Trophoblast cell (in vitro differentiated cells and primary cell): ENCODE measurements at regions not wholly inside any gene's neighbourhood (a gene's known extent, or its start where the extent isn't known, plus 50 kb on each side); places are given as distances from the start of the nearest gene placed in this dataset.

Source experiments
- DNase-seq, 2 donors: peaks; one replicate each; pipeline ENCODE4 v3.0.0-alpha.2; 2016
- H2AFZ ChIP-seq: 2 replicates; pipeline ENCODE4 v1.6.1; 2013; ENCODE audit warnings: low read length, moderate library complexity, mild to moderate bottlenecking; ENCODE audit not compliant: insufficient read depth, poor library complexity
- H2AK5ac ChIP-seq: 2 replicates; pipeline ENCODE4 v1.6.1; 2013; ENCODE audit warnings: mild to moderate bottlenecking, low read length
- H2BK120ac ChIP-seq: 2 replicates; pipeline ENCODE4 v1.6.1; 2013; ENCODE audit warnings: low read length, mild to moderate bottlenecking, moderate library complexity; ENCODE audit not compliant: insufficient read depth, poor library complexity
- H2BK12ac ChIP-seq: 2 replicates; pipeline ENCODE4 v1.6.1; 2013; ENCODE audit warnings: mild to moderate bottlenecking, low read length, moderate library complexity
- H2BK5ac ChIP-seq: 2 replicates; pipeline ENCODE4 v1.6.1; 2013; ENCODE audit warnings: low read length, low read depth, moderate library complexity, mild to moderate bottlenecking; ENCODE audit not compliant: poor library complexity
- H3K14ac ChIP-seq: 2 replicates; pipeline ENCODE4 v1.6.1; 2013; ENCODE audit warnings: mild to moderate bottlenecking, low read length
- H3K18ac ChIP-seq: 2 replicates; pipeline ENCODE4 v1.6.1; 2013; ENCODE audit warnings: mild to moderate bottlenecking, low read length
- H3K23ac ChIP-seq: 2 replicates; pipeline ENCODE4 v1.6.1; 2013; ENCODE audit warnings: low read length
- H3K27ac ChIP-seq: 2 replicates; pipeline ENCODE4 v1.5.1; 2013; ENCODE audit warnings: low read depth, mild to moderate bottlenecking, inconsistent platforms, low read length, moderate library complexity
- H3K27me3 ChIP-seq: 2 replicates; pipeline ENCODE4 v1.6.1; 2013; ENCODE audit warnings: inconsistent platforms, mild to moderate bottlenecking, low read length, moderate library complexity; ENCODE audit not compliant: insufficient read depth
- H3K36me3 ChIP-seq, 2 experiments: 1 replicate in 1 of 2; 2 replicates in 1 of 2; pipeline ENCODE4 v1.6.1; 2013; ENCODE audit warnings: low read length in 2 of 2, mild to moderate bottlenecking in 2 of 2, moderate library complexity in 1 of 2; ENCODE audit not compliant: insufficient read depth in 2 of 2, control insufficient read depth in 1 of 2
- H3K4ac ChIP-seq: 2 replicates; pipeline ENCODE4 v1.6.1; 2013; ENCODE audit warnings: low read depth, mild to moderate bottlenecking, low read length, moderate library complexity
- H3K4me1 ChIP-seq, 2 experiments: 1 replicate in 1 of 2; 2 replicates in 1 of 2; pipeline ENCODE4 v1.6.1; 2013; ENCODE audit warnings: low read length in 2 of 2, mild to moderate bottlenecking in 2 of 2, moderate library complexity in 1 of 2; ENCODE audit not compliant: insufficient read depth in 2 of 2, control insufficient read depth in 1 of 2
- H3K4me2 ChIP-seq: 2 replicates; pipeline ENCODE4 v1.6.1; 2013; ENCODE audit warnings: inconsistent platforms, mild to moderate bottlenecking, low read length, moderate library complexity
- H3K4me3 ChIP-seq: 2 replicates; pipeline ENCODE4 v1.5.1; 2013; ENCODE audit warnings: mild to moderate bottlenecking, low read depth, low read length, inconsistent platforms
- H3K79me1 ChIP-seq: one replicate; pipeline ENCODE4 v1.6.1; 2013; ENCODE audit warnings: low read length
- H3K79me2 ChIP-seq: 2 replicates; pipeline ENCODE4 v1.6.1; 2013; ENCODE audit warnings: low read length, mild to moderate bottlenecking; ENCODE audit not compliant: control insufficient read depth, insufficient read depth, poor library complexity
- H3K9ac ChIP-seq: 2 replicates; pipeline ENCODE4 v1.6.1; 2013; ENCODE audit warnings: mild to moderate bottlenecking, low read length
- H3K9me3 ChIP-seq: 2 replicates; pipeline ENCODE4 v1.6.1; 2013; ENCODE audit warnings: low read depth, mild to moderate bottlenecking, control low read depth, inconsistent platforms, low read length; ENCODE audit not compliant: insufficient read depth
- H4K12ac ChIP-seq: 2 replicates; pipeline ENCODE4 v1.6.1; 2013; ENCODE audit warnings: low read depth, mild to moderate bottlenecking, low read length, moderate library complexity
- H4K8ac ChIP-seq: 2 replicates; pipeline ENCODE4 v1.6.1; 2013; ENCODE audit warnings: low read depth, mild to moderate bottlenecking, low read length, moderate library complexity
- H4K91ac ChIP-seq: one replicate; pipeline ENCODE4 v1.6.1; 2013; ENCODE audit warnings: low read depth, mild to moderate bottlenecking, low read length, moderate library complexity
- WGBS: extraction: QIAGEN DNeasy Blood & Tissue Kit; methylation state at CpG from one replicate; pipeline ENCODE4 v1.1.7; 2013; ENCODE audit warnings: missing lambda C conversion rate; ENCODE audit not compliant: insufficient read length, insufficient coverage; ENCODE audit errors: extremely low coverage; 5-methylcytosine and 5-hydroxymethylcytosine counted together

DNA sequence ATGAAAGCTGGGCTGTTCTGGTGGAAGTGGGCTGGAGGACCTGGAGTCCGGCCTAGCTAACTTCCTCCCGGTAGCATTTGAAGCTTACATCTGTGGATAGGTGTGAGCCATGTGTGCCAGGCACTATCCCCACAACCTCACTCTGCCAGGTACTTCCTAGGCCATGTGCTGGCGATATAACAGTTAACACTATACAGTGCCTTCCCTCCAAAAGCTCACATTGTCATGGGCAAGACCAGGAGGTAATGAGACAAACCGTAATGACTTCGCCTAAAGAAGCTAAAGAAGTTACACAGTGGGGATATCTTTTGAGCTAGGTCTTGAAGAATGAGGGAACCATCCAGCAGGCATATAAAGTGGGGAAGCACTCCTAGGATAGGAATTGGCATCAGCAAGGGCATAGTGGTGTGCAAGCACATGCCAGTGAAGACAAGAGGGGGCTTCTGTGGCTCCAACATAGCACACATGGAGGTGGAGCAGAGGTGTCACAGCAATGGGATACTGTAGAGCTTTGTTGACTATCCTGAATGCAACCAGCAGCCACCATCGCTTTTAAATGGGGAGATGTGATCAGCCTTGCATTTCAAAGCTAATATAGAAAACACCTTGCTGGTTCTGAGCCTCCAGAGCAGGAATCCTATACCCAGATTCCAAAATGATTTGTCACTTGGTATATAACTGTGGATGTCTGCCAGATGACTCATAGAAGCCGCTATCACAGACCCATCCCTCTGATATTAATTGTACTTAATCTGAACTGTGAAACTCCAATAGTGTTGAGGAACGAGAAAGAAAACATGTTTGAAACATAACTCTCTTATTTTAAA is 466.3 kb downstream of the LMO4 start:
- Histone ChIP-seq H3K27me3 (no peaks in the 10 kb centered on the region), H2BK5ac (no peak overlapping the region), H2AFZ (no peak overlapping the region), H4K12ac (no peak overlapping the region), H3K9me3 (no peaks in the 10 kb centered on the region), H2AK5ac (no peak overlapping the region), H4K91ac (no peak overlapping the region), H3K18ac (no peak overlapping the region), H2BK12ac (no peak overlapping the region), H3K79me1 (no peaks in the 10 kb centered on the region), H3K4ac (no peak overlapping the region), H3K4me3 (no peak overlapping the region), H3K27ac (no peak overlapping the region), H3K79me2 (no peaks in the 10 kb centered on the region), H3K4me1 (peaks cover 4 to 9% of the 10 kb centered on the region in 2 experiments), H4K8ac (no peak overlapping the region), H2BK120ac (no peak overlapping the region), H3K36me3 (no peaks in the 10 kb centered on the region), H3K9ac (no peak overlapping the region), H3K14ac (no peak overlapping the region), H3K23ac (no peak overlapping the region), H3K4me2 (no peak overlapping the region)
- WGBS = no CpG with 5 or more reads among the region's 8 CpGs
- peak; percentile 23 to 64 for DNase-seq

DNA sequence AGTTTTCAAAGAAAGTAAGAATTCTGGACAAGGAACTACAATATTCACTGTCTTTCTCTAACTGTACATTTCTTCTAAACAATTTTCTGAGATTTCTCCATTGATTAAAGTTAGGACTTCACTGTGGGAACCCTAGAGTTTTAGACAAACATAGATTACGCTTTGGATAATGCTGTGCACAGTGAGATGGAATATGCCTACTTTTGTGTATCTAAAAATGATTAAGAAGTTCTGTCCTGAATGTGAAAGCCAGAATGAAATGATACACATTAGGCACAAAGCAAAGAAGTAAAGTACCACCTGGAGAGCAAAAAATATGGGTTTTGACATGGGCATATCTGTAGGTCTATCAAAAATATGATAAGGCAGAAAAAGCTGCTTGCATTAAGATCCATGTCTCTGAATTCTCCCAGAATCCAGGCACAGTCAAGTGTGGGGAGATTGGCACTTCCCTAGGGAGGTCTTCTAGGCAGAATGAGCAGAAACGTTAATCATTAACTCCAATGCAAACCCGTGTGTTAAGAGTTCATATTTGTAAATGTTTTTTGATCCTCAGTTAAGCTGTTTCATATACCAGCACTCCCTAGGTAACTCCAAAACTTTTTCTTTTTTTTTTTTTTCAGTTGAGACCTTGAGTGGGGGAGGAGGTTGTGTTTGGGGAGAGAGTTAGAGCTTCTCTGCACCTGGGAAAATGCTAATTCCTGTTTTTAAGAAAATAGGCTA is 467.1 kb downstream of the LMO4 start:
- H3K79me2 ChIP-seq = no peaks in the 10 kb centered on the region
- no peak overlapping the region for H3K4me2 ChIP-seq
- WGBS = no CpG with 5 or more reads among the region's 3 CpGs
- no peak overlapping the region for H3K4me3 ChIP-seq
- H3K27ac ChIP-seq = no peak overlapping the region
- no peak for DNase-seq
- peaks cover 4 to 9% of the 10 kb centered on the region in 2 experiments for H3K4me1 ChIP-seq
- H2BK12ac ChIP-seq = no peak overlapping the region
- no peaks in the 10 kb centered on the region for H3K79me1 ChIP-seq
- H3K36me3 ChIP-seq = no peaks in the 10 kb centered on the region
- no peak overlapping the region for H3K4ac ChIP-seq
- H3K9me3 ChIP-seq = no peaks in the 10 kb centered on the region
- no peak overlapping the region for H3K18ac ChIP-seq
- H3K9ac ChIP-seq = no peak overlapping the region
- H4K91ac ChIP-seq = no peak overlapping the region
- H2BK120ac ChIP-seq = no peak overlapping the region
- H4K8ac ChIP-seq = no peak overlapping the region
- no peak overlapping the region for H4K12ac ChIP-seq
- H3K14ac ChIP-seq = no peak overlapping the region
- no peak overlapping the region for H2BK5ac ChIP-seq
- H3K23ac ChIP-seq = no peak overlapping the region
- H3K27me3 ChIP-seq = no peaks in the 10 kb centered on the region
- H2AK5ac ChIP-seq = no peak overlapping the region
- no peak overlapping the region for H2AFZ ChIP-seq

GRCh38 chr1:87796471-87796901 is 467.8 kb downstream of the LMO4 start:
- peak overlapping the region; percentile 28 for H3K9ac ChIP-seq
- no peak overlapping the region for H2AFZ ChIP-seq
- no peaks in the 10 kb centered on the region for H3K79me2 ChIP-seq
- no peaks in the 10 kb centered on the region for H3K9me3 ChIP-seq
- no peaks in the 10 kb centered on the region for H3K79me1 ChIP-seq
- no peak overlapping the region for H3K4me3 ChIP-seq
- H3K36me3 ChIP-seq = no peaks in the 10 kb centered on the region
- no peak overlapping the region for H2AK5ac ChIP-seq
- WGBS = no CpG with 5 or more reads among the region's 9 CpGs
- H2BK12ac ChIP-seq = no peak overlapping the region
- no peak overlapping the region for H4K12ac ChIP-seq
- H2BK120ac ChIP-seq = no peak overlapping the region
- no peak overlapping the region for H3K4me2 ChIP-seq
- peak in 1 of 2 donors; percentile 59 for DNase-seq
- no peak overlapping the region for H4K8ac ChIP-seq
- H3K4me1 ChIP-seq = peaks cover 4 to 9% of the 10 kb centered on the region in 2 experiments
- no peak overlapping the region for H4K91ac ChIP-seq
- H3K23ac ChIP-seq = peak overlapping the region; percentile 48
- no peak overlapping the region for H3K18ac ChIP-seq
- no peak overlapping the region for H3K14ac ChIP-seq
- H3K27ac ChIP-seq = no peak overlapping the region
- no peaks in the 10 kb centered on the region for H3K27me3 ChIP-seq
- no peak overlapping the region for H3K4ac ChIP-seq
- no peak overlapping the region for H2BK5ac ChIP-seq

- H2BK5ac ChIP-seq = no peak overlapping the region
- no peak overlapping the region for H3K14ac ChIP-seq
- no peak overlapping the region for H3K18ac ChIP-seq
- no peak overlapping the region for H3K9ac ChIP-seq
- H3K23ac ChIP-seq = no peak overlapping the region
- no peaks in the 10 kb centered on the region for H3K27me3 ChIP-seq
- H3K4ac ChIP-seq = no peak overlapping the region
- peak in 1 of 2 donors; percentile 40 for DNase-seq
- no peak overlapping the region for H2AK5ac ChIP-seq
- no peak overlapping the region for H3K27ac ChIP-seq
- WGBS = no CpG with 5 or more reads among the region's 7 CpGs
- H2AFZ ChIP-seq = no peak overlapping the region
- no peak overlapping the region for H2BK120ac ChIP-seq
- H3K79me1 ChIP-seq = no peaks in the 10 kb centered on the region
- no peak overlapping the region for H3K4me3 ChIP-seq
- no peaks in the 10 kb centered on the region for H3K79me2 ChIP-seq
- H4K12ac ChIP-seq = no peak overlapping the region
- H2BK12ac ChIP-seq = no peak overlapping the region
- no peak overlapping the region for H3K4me2 ChIP-seq
- peaks cover 4 to 9% of the 10 kb centered on the region in 2 experiments for H3K4me1 ChIP-seq
- no peak overlapping the region for H4K91ac ChIP-seq
- H4K8ac ChIP-seq = no peak overlapping the region
- H3K36me3 ChIP-seq = no peaks in the 10 kb centered on the region
- no peaks in the 10 kb centered on the region for H3K9me3 ChIP-seq
Measured at GRCh38 chr1:87799451-87799850, 470.8 kb downstream of the LMO4 start.
